GM18508 (cell line): ENCODE measurements at regions not wholly inside any gene's neighbourhood (a gene's known extent, or its start where the extent isn't known, plus 50 kb on each side); places are given as distances from the start of the nearest gene placed in this dataset.

ENCODE experiments used
- ATAC-seq: cut with Tn5 transposase; IDR thresholded peaks from one replicate; pipeline ENCODE4 v1.9.1; 2021; ENCODE audit warnings: moderate number of reproducible peaks; ENCODE audit not compliant: insufficient read depth, unreplicated experiment

DNA sequence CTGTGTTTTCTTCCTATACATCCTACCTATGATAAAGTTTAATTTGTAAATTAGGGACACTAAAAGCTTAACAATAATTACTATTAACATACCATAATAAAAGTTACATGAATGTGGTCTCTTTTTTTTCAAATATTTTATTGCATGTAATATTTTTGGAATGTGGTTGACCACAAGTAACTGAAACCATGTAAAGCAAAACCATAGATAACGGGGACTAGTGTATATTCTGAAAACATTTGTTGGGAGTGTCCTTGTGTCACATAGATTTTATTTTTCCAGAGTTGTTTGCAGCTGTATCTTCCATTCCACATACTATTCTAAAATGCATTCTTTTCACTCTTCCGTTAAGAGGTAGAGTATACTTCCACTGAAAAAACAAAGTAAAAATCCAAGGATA is 200.4 kb downstream of the KIF18A start:
- ATAC-seq = no peak

- no peak for ATAC-seq
These were observed 200.9 kb downstream of the KIF18A start for GRCh38 chr11:27907091-27907490.

DNA sequence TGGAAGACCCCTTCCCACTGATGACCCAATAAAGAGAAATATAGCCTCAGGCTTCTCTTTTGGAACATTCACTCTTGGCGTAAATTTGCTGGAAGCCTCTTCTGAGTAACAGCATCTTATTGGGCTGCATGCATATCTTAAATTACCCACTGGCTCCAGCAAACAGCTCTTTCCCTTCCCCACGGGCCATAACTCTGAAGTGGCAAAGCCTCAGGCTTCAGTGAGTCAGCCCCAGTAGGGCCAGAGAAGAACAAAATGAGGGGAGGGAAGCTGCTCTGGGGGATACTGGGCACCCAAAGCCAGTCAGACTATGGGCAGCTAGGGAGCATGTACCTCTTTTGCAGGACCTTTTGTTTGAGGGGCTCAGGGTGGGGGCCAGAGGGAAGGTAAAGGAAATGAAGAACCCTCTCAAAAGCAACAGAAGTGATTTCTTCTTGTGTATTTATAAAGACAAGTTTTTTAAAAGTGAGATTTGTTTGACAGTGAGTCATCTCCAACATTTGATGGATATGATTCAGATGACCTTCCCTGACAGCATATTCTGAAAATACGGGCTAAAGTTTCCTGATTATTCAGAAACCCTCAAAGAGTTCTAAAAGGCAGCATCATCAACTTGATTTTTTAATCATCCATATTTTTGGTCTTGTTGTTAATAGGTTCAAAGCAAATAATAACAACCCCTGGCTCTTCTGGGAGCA is 203.4 kb downstream of the KIF18A start:
- no peak for ATAC-seq

GRCh38 chr11:27902981-27903624 is 202.8 kb upstream of the BDNF start:
- no peak for ATAC-seq

DNA sequence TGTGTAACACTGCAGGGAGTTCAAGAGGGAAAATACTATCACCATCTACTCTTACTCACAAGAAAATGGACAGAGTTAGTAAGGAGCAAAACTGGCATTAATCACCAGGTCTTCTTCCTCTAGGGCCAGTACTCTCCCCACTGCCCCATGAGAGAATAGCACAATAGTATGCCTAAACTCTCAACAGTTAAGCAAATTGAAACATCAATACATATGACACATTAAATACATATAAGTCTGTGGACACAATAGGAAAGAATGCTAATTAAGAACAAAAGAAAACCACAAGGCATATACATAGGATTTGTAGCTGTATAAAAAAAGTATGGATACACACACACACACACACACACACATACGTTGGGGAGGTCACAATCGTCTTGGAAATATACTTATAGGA is 197.9 kb upstream of the BDNF start:
- ATAC-seq = no peak

DNA sequence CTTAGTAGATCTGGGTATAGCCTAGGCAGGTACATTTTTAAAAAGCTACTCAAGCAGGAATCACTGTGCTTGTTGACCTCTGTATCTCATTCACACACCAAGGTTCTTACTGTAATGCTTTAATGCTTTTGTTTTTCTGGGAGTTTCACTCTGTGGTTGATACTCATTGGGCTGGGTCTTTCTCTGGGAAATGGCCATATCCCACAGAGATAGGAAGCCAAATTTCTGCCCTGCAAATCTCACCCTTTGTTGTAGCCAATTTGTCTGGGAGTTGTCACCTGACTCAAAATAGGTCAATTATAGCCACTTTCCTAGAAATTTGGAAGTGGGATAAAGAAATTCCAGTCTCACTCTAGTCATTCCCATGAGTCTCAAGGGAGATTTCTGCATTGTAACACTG is 195.8 kb upstream of the BDNF start:
- ATAC-seq = no peak

DNA sequence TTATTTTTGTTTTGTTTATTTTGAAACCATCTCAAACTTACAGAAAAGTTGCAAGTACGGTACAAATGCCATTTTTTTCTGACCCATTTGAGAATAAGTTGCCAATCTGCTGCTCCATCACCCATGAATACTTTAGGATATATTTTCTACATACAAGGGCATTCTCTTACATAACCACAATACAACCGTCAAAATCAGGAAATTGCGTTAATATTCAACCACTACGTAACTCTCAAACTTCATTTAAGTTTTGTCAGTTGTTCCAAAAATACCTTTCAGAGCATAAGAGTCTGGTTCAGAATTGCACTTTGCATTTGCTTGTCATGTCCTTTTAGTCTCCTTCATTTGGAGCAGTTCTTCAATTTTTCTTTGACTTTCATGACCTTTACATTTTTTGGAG is 194.3 kb upstream of the BDNF start:
- peak; percentile 86 for ATAC-seq

GRCh38 chr11:27886857-27887256 is 186.6 kb upstream of the BDNF start:
- ATAC-seq = no peak

DNA sequence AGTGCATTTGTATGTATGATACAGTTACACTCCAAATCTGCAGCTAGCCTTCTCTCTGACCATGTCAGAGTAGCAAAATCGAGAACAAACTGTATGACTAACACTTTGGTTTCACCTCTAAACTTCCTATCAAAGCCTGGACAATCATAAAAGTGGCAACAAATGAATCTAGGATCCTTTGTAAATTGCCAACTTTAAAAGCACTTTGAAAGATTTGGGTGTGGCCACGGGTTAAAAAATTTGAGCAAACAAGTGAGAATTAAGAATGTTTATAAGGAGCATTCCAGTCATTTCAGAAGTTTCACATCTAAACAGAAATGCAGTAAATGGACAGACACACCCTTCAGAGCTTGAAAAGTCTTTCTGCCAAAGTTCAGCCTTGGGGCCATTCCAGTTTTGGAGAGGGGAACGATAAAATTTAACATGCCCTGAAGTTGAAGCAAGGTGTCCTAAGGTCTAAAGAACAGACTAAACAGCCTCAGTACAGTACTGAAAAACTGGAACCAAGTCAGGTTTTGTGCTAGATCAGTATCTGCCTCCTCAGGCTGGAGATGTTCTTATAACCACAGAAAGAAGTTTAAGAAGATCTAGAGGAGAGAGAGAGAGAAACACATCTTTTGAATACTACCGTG is 181.9 kb upstream of the BDNF start:
- ATAC-seq = peak; percentile 65

DNA sequence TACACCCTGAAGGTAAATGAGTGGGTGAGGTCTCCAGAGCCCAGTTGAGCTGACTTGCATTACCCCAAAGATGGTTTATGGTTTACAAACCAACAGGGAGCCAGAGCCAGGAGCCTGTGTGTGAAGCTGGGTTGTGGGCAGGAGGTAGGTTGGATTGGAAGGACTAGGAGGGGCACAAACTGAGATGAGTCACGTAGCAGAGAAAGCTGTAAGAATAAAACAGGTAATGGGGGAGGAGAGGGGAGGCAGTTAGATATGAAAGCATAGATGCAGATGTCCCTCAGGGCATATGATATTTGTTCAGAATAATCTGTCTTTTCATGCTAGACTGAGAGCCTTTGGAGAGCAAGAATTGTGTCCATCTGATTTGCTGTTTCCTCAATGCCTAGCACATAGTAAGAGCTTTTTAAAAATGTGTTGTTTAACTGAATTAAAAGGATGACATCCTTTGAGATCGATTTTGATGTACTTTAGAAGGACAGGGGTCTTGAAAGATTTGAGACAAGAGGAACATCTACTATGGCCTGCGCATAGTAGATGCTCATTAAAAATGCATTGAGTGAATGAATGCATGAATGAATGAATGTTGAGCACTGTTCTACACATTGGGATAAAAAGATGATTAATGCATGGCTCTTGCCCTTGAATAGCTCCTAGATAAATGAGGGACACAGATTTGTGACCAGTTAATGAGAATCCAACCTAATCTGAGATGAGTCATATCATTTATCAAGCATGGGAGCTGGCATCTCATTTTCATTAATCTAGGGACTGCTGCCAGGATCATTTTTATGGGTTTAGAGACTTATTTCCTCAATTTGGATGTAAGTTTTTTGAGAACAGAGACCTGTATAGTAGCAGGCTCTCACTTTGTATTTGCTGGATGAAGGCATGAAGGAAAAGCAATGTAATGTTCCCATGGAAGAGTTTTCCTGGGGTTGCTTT is 175.8 kb upstream of the BDNF start:
- ATAC-seq = no peak

DNA sequence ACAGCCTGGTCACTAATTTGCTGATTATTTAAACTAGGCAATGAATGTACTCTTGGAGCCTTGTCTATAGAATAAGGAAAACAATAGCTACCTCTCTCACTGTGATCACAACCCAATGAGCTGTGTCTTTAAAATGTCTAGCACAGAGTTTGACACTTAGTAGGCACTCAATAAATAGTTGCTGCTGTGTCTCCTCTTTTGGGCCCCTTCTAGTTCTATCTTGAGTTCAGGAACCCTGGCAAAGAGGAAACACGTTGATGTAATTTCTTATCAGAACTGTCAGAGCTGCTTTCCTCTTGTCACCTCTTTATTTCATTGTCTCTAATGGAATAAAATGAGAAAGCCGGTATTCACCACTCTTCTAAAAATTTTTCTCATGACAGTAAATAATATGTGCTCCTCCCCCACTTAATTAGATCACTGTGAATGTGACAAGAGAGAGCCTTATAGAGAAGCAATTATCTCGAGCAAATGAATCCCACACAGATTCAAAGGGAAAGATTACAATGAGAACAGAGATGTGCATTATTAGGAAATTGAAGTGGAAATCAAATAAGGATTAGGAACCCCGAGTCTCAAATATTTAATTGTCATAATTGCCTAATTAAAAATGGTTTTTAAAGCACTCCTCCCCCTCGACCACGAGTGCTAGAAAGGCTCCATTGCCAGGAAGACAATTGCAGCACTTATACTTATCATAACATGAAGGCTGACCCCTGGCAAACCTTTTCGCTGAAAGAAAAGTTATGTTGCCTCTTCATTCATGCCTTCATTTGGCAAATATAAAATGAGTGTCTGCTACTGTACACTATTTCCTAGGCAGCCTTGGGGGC is 175.0 kb upstream of the BDNF start:
- ATAC-seq = no peak

GRCh38 chr11:27873664-27874063 is 173.4 kb upstream of the BDNF start:
- ATAC-seq = no peak

DNA sequence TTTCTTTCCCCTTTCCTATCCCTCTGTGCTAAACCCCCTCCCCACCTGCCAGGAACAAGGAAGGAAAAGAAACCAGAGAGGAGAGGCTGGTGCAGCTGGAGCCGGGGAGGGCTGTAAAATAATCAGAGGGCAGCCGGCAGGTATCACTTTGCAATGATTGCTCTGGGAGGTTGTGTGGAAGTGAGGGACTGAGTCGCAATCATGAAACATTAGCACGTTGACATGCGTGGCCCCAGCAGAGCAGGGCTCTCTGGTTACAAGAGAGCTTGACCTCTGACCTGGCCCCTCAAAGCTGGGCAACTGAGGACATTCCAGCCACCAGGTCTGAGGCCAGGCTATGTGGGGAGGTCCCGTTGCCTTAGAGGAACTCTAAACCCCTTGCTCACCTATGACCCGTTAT is 170.8 kb upstream of the BDNF start:
- ATAC-seq = no peak

- no peak for ATAC-seq
These were observed 169.4 kb upstream of the BDNF start for GRCh38 chr11:27869701-27870100.

DNA sequence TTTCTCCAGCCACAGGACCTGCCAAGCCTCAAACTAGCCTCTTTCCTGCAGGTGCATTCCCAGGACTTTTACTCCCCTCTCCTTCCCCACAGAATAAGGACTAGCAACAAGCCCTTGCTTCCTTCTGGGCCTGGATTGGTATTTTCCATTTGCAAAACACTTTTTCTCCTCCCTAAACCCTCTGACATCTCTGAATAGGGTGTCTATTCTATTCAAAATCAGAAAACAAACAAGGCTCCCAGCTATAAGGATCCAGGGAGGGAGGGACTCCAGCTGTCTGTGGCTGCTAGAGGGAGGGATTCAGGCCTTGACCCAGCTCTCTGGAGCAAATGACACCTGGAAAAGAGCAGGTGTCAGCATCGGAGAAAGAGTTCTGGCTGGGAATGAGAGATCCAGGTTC is 168.5 kb upstream of the BDNF start:
- ATAC-seq = no peak

DNA sequence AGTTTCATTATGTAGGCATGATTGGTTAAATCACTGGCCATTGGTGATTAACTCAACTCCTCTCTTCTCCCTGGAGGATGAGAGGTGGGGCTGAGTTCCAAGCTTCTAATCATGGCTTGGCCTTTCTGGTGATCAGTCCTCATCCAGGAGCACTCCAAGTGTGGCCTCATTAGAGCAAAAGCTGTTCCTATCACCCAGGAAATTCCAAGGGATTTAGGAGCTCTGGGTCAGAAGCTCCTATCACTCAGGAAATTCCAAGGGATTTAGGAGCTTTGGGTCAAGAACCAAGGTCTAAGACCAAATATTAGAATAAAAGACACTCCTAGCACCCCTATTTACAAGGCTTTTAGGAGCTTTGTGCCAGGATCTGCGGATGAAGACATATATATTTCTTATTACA is 168.0 kb upstream of the BDNF start:
- ATAC-seq = no peak

DNA sequence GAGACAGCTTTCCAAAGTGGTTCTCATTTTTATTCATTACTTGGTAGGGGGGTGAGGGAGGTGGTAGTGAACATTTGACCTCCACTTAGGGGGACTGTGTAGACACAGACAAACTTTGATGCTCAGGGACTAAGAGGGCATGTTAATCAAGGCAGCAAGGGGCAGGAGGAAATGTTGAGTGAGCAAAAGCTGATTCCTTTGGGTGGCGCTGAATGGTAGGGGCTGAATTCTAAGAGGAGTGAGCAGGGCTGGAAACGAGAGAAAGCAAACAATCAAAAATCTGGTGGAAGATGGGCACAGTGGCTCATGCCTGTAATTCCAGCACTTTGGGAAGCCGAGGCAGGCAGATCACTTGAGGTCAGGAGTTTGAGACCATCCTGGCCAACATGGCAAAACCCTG is 164.8 kb upstream of the BDNF start:
- ATAC-seq = no peak

GRCh38 chr11:27864611-27865010 is 164.4 kb upstream of the BDNF start:
- no peak for ATAC-seq

GRCh38 chr11:27864091-27864491 is 163.8 kb upstream of the BDNF start:
- ATAC-seq = no peak

GRCh38 chr11:27863637-27864036 is 163.4 kb upstream of the BDNF start:
- no peak for ATAC-seq
